Endodermal cell (in vitro differentiated cells): ENCODE measurements at regions not wholly inside any gene's neighbourhood (a gene's known extent, or its start where the extent isn't known, plus 50 kb on each side); places are given as distances from the start of the nearest gene placed in this dataset.

ENCODE experiments used
- DNase-seq: peaks from one replicate; pipeline ENCODE4 v3.0.0-alpha.2; 2017
- H3K27ac ChIP-seq: 2 replicates; pipeline ENCODE4 v1.5.1; 2013; ENCODE audit warnings: mild to moderate bottlenecking, low read depth, low read length, moderate library complexity
- H3K27me3 ChIP-seq: 2 replicates; pipeline ENCODE4 v1.6.1; 2013; ENCODE audit warnings: mild to moderate bottlenecking, low read length, moderate library complexity; ENCODE audit not compliant: insufficient read depth, control insufficient read depth, poor library complexity, severe bottlenecking
- H3K36me3 ChIP-seq: 2 replicates; pipeline ENCODE4 v1.7.0; 2013; ENCODE audit warnings: mild to moderate bottlenecking, low read length, moderate library complexity; ENCODE audit not compliant: control insufficient read depth, insufficient read depth
- H3K4me1 ChIP-seq: one replicate; pipeline ENCODE4 v1.7.0; 2013; ENCODE audit warnings: low read length; ENCODE audit not compliant: control insufficient read depth, insufficient read depth
- H3K4me3 ChIP-seq: 2 replicates; pipeline ENCODE4 v1.5.1; 2013; ENCODE audit warnings: mild to moderate bottlenecking, low read length, moderate library complexity
- H3K9ac ChIP-seq: 2 replicates; pipeline ENCODE4 v1.6.1; 2013; ENCODE audit warnings: mild to moderate bottlenecking, low read length, moderate library complexity; ENCODE audit not compliant: poor library complexity, severe bottlenecking; ENCODE audit errors: extremely low read depth
- H3K9me3 ChIP-seq: 2 replicates; pipeline ENCODE4 v1.6.1; 2013; ENCODE audit warnings: mild to moderate bottlenecking, low read length, moderate library complexity; ENCODE audit not compliant: control insufficient read depth
- H3K27ac Mint-ChIP-seq: 2 replicates; pipeline ENCODE4 v1.8.0; 2020; ENCODE audit warnings: mixed read lengths
- H3K27me3 Mint-ChIP-seq: 2 replicates; pipeline ENCODE4 v1.8.0; 2021; ENCODE audit warnings: mild to moderate bottlenecking, mixed read lengths; ENCODE audit not compliant: insufficient read depth
- H3K36me3 Mint-ChIP-seq: 2 replicates; pipeline ENCODE4 v1.8.0; 2020; ENCODE audit warnings: low read depth, mixed read lengths
- H3K4me1 Mint-ChIP-seq: 2 replicates; pipeline ENCODE4 v1.8.0; 2020; ENCODE audit warnings: mixed read lengths
- H3K4me3 Mint-ChIP-seq: 2 replicates; pipeline ENCODE4 v1.8.0; 2020; ENCODE audit warnings: mild to moderate bottlenecking, moderate library complexity, mixed read lengths
- H3K9me3 Mint-ChIP-seq: 2 replicates; pipeline ENCODE4 v1.8.0; 2020; ENCODE audit warnings: mild to moderate bottlenecking, mixed read lengths
- WGBS, 2 experiments: methylation state at CpG; one replicate each; pipeline versions ENCODE4 v1.1.5 to v1.1.7; 2013; ENCODE audit warnings: missing lambda C conversion rate in 2 of 2, mixed read lengths in 1 of 2; ENCODE audit not compliant: insufficient coverage in 1 of 2, insufficient read length in 1 of 2; 5-methylcytosine and 5-hydroxymethylcytosine counted together
- TF ChIP-seq, protein P1 (sequence below): fragments of 200-600 bp; sonication (generic); conservative IDR thresholded peaks from 2 replicates; pipeline ENCODE4 v1.5.0; 2021; ENCODE audit warnings: antibody characterized with exemption, mild to moderate bottlenecking

DNA sequence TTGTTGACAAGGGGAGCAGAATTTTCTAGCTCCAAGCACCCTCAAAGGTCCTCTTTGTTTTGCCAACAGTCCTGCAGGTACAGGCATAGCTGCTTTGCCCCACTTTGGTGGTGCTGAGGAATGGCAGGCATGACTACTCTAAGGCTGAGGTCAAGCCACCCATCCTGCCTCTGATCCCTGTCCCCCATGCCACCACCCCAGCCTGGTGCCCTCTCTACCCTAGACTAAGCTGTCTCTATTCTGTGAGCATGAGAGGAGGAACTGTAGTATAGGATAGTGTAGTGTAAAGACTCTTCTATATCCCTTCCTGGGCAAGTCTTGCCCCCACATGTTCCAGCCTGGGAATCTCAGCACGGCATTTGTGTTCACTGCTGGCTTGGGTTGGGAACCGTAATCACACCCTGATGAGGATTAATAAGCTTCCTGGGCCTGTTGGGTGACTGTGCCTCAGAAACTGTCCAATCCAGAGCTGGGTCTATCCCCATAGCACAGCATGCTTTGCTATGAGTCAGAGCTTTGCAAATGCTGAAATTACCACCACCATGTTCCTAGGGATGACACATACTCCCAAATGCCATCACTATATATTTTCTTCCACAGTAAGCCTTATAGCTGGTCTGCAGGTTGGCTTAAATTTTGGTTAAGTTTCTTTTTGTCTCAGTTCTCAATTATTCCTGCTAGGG lies 105.7 kb upstream of the PPP2R5A start:
- H3K9me3 Mint-ChIP-seq, result no peaks in the 10 kb centered on the region
- H3K27me3 Mint-ChIP-seq, result no peaks in the 10 kb centered on the region
- Histone ChIP-seq H3K4me3 (no peak overlapping the region), H3K4me1 (no peaks in the 10 kb centered on the region), H3K27ac (no peak overlapping the region), H3K27me3 (no peaks in the 10 kb centered on the region), H3K9ac (no peak overlapping the region), H3K36me3 (no peaks in the 10 kb centered on the region), H3K9me3 (no peaks in the 10 kb centered on the region)
- DNase-seq, result no peak
- H3K27ac Mint-ChIP-seq, result no peak overlapping the region
- 92 to 94% methylated on average over 2 of the region's 2 CpGs for WGBS, 2 experiments
- no peak overlapping the region for H3K4me3 Mint-ChIP-seq
- TF ChIP-seq, protein P1, sequence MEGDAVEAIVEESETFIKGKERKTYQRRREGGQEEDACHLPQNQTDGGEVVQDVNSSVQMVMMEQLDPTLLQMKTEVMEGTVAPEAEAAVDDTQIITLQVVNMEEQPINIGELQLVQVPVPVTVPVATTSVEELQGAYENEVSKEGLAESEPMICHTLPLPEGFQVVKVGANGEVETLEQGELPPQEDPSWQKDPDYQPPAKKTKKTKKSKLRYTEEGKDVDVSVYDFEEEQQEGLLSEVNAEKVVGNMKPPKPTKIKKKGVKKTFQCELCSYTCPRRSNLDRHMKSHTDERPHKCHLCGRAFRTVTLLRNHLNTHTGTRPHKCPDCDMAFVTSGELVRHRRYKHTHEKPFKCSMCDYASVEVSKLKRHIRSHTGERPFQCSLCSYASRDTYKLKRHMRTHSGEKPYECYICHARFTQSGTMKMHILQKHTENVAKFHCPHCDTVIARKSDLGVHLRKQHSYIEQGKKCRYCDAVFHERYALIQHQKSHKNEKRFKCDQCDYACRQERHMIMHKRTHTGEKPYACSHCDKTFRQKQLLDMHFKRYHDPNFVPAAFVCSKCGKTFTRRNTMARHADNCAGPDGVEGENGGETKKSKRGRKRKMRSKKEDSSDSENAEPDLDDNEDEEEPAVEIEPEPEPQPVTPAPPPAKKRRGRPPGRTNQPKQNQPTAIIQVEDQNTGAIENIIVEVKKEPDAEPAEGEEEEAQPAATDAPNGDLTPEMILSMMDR, result no peak
- no peaks in the 10 kb centered on the region for H3K4me1 Mint-ChIP-seq
- H3K36me3 Mint-ChIP-seq, result no peaks in the 10 kb centered on the region

DNA sequence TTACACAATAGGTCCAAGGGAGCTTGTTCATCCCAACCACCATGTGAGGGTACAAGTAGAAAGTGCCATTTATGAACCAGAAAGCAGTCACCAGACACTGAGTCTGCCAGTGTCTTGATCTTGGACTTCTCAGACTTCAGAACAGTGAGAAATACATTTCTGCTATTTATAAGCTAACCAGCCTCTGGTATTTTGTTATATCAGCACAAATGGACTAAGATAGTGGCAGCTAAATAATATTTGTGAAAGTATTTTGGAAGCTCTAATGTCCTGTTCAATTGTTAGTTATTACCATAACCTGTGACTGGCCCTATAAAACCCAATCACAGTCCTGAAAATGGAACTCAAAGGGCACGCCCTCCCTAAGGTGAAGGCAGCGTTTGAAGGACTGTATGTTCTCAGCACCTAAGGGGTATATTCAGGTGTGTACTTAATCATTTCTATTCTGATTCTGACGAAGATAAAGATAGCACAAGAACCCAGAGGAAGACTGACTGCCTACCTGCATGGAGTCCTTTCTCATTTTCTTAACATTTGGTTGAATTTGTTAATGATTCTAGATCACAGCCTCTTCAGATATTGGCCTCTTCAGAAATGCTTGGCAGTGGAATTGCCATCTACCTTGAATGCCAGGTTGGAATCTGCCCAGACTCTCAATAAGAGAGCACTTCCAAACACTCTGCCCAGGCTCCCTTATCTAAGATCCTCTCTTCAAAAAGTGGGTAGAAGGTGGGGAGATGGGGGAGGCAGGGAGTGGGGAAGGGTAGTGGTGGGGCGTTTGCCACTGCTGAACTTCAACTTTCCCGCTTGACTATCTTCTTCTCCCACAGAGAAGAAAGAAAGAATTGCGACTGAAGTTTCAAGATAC lies 104.0 kb upstream of the PPP2R5A start:
- Mint-ChIP-seq H3K9me3 (no peaks in the 10 kb centered on the region), H3K36me3 (no peaks in the 10 kb centered on the region), H3K27me3 (no peaks in the 10 kb centered on the region), H3K27ac (no peak overlapping the region), H3K4me3 (no peak overlapping the region), H3K4me1 (no peaks in the 10 kb centered on the region)
- Histone ChIP-seq H3K27me3 (no peaks in the 10 kb centered on the region), H3K4me3 (no peak overlapping the region), H3K27ac (no peak overlapping the region), H3K36me3 (no peaks in the 10 kb centered on the region), H3K4me1 (no peaks in the 10 kb centered on the region), H3K9ac (no peak overlapping the region), H3K9me3 (no peaks in the 10 kb centered on the region)
- TF ChIP-seq, protein P1, result no peak
- 90 to 91% methylated on average over 5 to 6 of the region's 6 CpGs for WGBS, 2 experiments
- DNase-seq, result no peak

DNA sequence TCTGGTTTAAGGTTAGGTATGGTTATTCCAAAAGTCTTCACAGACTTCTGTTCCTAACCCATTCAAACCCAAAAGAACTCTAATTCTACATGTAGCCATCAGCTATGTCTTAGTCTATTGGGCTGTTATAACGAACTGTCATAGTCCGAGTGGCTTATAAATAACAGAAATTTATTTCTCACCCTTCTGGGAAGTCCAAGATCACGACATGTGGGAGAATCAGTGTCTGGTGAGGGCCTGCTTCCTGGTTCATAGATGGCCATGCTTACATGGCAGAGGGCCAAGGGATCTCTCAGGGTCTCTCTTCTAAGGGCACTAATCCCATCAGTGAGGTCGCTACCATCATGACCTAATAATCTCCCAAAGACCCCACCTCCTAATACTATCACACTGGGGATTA lies 103.0 kb upstream of the PPP2R5A start:
- H3K4me1 ChIP-seq, result no peaks in the 10 kb centered on the region
- WGBS, 2 experiments, result 91 to 100% methylated on average over 3 to 4 of the region's 4 CpGs
- no peaks in the 10 kb centered on the region for H3K9me3 ChIP-seq
- H3K9ac ChIP-seq, result no peak overlapping the region
- TF ChIP-seq, protein P1, result no peak
- H3K27me3 ChIP-seq, result no peaks in the 10 kb centered on the region
- no peak overlapping the region for H3K4me3 Mint-ChIP-seq
- H3K27ac ChIP-seq, result no peak overlapping the region
- H3K4me1 Mint-ChIP-seq, result no peaks in the 10 kb centered on the region
- no peak overlapping the region for H3K27ac Mint-ChIP-seq
- no peaks in the 10 kb centered on the region for H3K36me3 Mint-ChIP-seq
- no peak overlapping the region for H3K4me3 ChIP-seq
- H3K27me3 Mint-ChIP-seq, result no peaks in the 10 kb centered on the region
- H3K36me3 ChIP-seq, result no peaks in the 10 kb centered on the region
- no peaks in the 10 kb centered on the region for H3K9me3 Mint-ChIP-seq
- no peak for DNase-seq
